Activated T-cell treated with anti-CD3 and anti-CD28 coated beads for 24 hours (primary cell): ENCODE measurements at regions not wholly inside any gene's neighbourhood (a gene's known extent, or its start where the extent isn't known, plus 50 kb on each side); places are given as distances from the start of the nearest gene placed in this dataset.
"Not testable (repeated sequence)": the region's sequence is repeated elsewhere in the genome, so short reads cannot be mapped to it uniquely, and the experiment has no call there.

Experiments
- DNase-seq: peaks from one replicate; pipeline ENCODE4 v3.0.0-alpha.2; 2020; ENCODE audit warnings: low read depth

DNA sequence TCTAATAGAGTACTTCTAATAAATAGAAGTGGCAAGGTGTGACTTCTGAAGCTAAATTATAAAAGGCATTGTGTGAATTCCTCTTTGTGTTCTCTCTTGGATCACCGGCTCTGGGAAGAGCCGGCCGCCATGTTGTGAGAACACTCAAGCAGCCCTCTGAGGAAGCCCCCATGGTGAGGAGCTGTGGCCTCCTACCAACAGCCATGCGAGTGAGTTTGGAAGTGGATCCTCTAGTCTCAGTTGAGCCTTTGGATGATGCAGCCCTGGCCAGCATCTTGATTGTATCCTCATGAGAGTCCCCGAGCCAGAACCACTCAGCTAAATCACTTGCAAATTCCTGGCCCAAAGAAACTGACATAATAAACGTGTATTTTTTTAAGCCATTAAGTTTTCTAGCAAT lies 94.5 kb upstream of the CARD11 start:
- DNase-seq, result no peak

DNA sequence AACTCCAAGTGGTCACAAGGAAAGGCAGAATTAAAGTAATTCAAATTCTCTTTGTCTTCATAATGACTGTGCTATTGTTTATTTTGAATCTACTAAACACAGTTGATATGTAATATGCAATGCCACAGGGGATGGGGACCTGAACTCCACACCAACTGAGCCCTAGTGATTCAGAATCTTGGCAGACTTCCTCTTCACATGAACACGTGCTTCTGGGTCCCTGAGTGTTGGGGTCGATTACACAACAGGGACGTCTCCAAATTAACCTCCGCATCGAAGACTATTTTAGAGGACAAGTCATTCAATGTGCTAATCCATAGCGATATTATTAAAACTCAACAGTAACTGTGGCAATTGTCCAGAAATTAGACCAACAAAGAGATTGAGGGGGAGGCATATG lies 95.3 kb upstream of the CARD11 start:
- no peak for DNase-seq

DNA sequence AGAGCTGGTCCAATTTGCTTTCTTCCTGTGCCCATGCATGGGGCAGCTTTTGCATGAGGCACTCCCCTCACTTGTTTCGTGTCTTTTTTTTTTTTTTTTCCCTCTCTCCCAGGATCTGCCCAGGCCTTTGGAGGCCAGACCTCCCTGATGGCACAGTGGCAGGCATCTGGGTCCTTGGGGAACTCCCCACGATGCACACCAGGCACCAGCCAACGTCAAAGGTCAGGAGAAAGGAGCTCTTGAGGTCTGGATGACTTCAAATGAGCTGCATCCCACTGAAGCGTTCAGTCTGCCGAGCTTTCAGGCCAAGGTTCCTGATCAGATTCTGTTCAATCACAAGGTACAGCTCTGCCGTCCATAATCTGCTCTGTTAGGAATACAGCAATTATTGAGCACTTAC lies 97.2 kb upstream of the CARD11 start:
- DNase-seq, result no peak

DNA sequence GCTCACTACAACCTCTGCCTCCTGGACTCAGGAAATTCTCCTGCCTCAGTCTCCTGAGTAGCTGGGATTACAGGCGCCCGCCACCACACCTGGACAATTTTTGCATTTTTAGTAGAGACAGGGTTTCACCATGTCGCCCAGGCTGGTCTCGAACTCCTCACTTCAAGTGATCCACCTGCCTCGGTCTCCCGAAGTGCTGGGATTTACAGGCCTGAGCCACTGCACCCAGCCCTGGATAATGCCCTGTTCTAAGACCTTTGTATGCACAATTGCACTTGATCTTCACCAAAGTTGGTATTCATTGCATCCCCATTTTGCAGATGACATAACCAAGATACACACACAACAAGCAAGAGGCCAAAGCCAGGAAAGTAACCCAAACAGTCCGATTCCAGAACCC lies 97.7 kb upstream of the CARD11 start:
- DNase-seq, result no peak

DNA sequence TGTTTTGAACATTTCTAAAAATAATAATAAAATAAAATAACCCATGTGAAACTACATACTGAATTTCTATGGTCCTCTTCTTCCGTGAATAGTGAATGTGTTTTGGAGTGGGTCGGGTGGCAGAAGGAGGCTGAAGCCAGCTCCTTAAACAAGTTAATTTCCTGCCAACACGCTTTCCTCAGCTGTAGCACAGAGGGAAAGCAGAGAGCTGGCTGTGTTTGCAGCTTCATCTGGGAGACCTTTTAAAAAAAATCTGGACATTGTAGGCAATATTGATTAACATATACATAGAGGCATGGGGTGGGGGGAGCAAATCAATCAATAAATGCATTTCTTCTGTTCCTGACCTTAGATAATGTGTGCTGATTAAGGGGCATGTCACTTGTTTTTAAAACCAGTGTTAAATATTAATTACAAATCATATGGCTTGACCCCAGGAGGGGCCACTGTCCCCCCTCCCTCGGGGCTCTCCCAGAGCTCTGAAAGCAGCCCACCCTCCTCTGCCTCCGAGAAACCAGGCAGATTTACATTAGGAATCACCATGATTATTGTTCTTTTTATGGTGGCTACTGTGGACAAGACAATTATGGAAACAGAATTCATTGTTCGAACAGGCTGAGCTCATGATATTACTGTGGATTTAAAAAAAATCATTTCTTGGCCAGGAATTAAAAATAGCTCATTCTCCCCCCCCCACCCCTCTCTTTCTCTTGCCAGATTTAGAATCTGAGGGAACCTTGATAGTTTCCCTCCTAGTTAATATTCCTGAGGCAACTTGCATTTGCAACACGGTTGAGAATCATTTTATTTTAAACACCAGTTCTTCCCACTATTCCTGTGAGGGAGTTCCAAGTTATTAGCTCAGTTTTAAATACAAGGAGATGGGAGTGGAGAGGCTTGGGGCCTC lies 100.5 kb upstream of the CARD11 start:
- no peak for DNase-seq

DNA sequence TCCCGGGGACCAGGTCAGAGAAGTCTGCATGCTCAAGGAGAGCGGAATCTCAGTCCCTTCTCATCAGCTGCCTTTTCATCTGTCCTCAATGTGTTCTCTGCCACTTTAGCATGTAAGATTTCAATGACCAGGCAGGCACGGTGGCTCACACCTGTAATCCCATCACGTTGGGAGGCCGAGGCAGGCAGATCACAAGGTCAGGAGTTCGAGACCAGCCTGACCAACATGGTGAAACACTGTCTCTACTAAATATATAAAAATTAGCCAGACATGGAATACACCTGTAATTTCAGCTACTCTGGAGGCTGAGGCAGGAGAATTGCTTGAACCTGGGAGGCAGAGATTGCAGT lies 101.1 kb upstream of the CARD11 start:
- not testable (repeated sequence) for DNase-seq

DNA sequence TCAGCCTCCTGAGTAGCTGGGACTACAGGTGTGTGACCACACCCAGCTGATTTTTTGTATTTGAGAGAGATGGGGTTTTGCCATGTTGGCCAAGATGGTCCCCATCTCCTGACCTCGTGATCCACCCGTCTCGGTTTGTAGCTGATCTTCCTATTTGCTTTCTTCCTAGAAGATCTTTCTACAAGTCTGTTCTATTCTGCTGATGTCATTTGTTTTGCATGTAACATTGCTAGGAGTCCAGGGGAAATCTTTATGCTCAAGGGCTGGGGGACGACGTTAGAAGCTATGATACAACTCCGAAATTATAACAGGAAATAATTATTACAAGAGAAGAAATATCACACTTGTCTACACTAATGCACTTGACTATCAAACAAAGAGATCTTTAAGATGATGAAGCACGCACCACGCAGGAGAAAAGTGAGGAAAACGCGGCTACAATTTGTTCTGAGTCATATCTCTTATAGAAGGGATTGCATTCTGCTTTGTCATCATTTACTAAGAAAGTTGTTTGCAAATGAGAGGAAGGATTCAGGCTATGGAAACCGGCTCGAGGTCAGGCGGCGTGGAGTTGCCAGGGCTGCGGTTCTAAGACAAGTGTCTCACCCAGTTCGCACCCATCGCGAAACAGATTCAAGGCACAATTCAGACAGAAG lies 103.0 kb upstream of the CARD11 start:
- no peak for DNase-seq

DNA sequence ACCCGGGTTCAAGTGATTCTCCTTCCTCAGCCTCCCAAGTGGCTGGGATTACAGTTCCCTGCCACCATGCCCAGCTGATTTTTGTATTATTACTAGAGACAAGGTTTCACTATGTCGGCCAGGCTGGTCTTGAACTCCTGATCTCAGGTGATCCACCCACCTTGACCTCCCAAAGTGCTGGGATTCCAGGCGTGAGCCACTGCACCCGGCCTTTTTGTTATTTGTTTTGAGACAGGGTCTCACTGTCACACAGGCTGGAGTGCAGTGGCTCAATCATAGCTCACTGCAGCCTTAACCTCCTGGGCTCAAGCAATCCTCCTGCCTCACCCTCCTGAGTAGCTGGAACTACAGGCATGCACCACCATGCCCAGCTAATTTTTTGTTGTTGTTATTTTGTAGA lies 104.8 kb upstream of the CARD11 start:
- not testable (repeated sequence) for DNase-seq

DNA sequence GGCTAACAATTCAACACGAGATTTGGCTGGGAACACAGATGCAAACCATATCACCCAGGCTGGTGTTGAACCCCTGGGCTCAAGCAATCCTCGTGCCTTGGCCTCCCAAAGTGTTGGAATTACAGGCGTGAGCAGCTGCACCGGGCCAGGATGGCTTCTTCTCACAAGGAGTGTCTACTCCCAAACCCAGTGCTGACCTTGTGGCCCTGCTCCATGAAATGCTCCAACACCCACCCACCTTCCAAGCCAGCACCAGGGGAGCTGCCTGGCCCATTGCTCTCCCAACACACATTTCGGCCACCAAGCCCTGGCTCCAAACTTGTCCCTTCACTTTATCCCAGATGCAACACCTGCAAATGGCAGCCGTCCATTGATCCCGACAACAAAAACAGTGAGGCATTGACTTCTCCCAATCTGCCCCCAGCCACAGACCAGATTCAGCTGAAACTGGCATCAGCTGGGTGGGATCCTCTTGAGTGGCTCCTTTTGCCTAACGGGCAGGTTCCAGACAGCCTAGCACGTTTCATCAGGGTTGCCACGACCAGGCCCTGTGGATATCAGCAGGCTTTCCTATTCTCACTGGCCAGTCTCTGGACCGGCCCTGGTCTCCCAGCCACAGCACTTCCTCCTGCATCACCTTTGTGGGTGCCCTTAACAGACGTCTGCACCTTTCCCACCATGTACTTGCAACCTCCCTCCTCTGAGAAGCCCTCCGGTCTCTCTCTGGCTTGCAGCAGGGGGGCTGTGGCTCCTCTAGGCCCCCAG lies 105.7 kb upstream of the CARD11 start:
- DNase-seq, result no peak

DNA sequence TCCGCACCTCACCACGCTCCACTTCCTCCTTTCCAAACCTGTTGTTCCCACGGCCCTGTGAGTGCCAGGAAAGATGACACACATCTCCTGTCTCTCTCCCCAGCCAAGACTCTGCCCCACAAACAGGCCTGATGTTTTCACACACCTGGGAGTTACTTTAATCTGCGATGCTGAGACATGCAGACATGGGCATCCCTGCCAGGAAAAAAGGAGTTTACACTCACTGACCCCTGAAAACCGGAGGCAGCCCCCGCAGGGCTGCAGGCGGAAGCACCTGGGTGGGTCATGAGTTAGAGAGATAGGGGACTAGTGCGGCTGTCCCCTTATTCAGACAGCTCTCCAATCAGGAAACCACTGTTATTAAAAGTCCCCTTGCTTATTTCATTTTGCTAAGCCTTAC lies 106.4 kb upstream of the CARD11 start:
- no peak for DNase-seq

DNA sequence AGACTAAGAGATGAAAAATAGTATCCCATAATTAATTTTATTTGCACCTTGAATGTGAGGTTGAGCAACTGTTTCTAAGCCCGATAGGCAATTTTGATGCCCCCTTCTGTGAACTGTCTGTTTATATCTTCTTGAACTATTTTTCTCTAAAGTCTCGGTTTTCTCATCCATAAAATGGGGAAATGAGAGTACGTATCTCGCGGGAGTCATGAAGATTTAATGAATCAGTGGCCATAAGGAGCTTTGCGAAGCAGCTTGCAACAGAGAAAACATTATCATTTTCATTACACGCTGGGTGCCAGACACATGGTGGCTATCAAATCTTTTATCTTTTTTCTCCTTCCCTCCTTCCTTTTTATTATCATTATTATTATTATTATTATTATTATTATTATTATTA lies 108.1 kb upstream of the CARD11 start:
- no peak for DNase-seq

DNA sequence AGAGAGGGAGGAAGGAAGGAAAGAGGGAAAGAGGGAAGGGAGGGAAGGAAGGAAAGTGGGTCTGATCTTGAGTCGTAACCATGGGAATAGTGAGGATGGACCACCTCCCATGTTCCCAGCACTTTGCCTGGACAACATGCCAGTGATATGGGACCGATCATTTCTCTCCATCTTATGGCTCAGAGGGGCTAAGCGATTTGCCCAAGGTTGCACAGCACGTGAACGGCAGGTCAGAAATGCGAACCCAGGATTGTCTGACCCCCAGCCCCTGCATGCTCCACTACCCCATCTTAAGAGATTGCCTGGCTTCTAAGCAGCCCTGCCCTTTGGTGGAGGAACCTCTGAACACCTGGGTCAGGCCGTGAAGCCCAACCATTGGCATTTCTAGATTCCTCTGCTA lies 109.0 kb upstream of the CARD11 start:
- no peak for DNase-seq

DNA sequence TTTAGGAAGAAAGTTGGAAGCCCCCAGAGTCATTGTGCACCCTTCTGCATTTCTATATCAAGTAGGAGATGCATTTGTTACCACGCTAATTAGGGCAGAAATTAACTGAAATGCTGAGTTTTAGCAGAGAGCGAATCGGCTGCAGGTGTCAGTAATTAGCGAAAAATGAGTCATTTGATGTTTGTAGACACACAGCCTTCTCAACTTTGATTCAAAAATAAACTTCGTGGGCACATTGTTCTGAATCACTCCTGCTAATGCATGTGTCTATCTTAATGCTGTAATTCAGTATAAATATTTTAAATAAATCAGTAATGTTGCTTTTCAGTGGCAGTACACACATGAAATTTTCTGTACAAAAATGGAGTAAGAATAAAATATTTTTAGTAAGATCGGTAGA lies 109.5 kb upstream of the CARD11 start:
- DNase-seq, result no peak

DNA sequence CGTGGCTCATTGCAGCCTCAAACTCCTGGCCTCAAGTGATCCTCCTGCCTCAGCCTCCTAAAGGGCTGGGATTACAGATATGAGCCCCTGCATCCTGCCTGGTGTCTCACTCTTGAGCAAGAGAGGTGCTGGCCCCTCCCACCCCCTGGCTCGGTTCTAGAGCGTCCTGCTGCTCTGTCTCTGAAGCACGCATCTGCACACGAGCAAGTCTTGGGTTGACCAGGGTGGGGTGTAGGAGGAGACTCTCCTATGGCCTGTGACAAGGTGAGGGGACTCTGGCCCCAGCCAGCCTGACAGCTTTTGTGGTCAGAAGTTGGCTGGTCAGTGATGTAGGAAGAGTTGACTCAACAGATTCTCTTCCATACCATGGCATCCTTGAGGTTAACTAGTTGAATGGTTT lies 110.7 kb upstream of the CARD11 start:
- DNase-seq, result no peak

DNA sequence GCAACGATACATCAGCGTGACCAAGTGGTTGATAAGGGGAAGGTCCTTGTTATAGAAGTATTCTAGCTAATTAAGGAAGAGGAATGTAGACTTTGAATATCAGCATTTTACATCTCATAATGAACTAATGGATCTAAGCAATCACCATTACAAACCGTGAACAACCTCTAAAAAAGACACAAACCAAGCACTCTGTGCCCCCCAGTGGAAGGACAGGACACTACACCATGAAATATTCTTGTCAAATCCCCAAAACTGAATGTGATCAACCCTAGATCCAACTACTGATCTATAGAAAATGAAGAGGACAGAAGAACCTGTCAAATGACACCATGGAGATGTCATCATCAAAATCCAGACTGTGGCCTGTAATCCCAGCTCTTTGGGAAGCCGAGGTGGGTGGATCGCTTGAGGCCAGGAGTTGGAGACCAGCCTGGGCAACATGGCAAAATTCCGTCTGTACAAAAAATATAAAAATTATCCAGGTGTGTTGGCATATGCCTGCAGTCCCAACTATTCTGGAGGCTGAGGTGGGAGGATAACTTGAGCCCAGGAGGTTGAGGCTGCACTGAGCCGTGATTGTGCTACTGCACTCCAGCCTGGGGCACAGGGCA lies 111.3 kb upstream of the CARD11 start:
- peak; percentile 47 for DNase-seq

DNA sequence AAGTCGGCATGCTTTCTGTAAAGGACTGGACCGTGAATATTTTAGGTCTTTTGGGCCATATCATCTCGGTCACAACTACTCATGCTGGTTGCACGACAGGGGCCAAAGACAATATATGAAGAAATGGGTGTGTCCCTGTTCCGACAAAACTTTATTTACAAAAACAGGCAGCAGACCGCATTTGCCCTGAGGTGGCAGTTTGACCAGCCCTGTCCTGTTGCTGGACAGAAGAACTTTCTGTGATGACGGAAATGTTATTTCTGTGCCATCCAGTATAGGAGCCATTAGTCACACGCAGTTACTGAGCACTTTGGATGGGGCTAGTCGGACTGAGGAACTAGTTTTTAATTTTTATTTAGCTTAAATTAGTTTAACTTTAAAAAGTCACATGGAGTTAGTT lies 112.8 kb upstream of the CARD11 start:
- no peak for DNase-seq

DNA sequence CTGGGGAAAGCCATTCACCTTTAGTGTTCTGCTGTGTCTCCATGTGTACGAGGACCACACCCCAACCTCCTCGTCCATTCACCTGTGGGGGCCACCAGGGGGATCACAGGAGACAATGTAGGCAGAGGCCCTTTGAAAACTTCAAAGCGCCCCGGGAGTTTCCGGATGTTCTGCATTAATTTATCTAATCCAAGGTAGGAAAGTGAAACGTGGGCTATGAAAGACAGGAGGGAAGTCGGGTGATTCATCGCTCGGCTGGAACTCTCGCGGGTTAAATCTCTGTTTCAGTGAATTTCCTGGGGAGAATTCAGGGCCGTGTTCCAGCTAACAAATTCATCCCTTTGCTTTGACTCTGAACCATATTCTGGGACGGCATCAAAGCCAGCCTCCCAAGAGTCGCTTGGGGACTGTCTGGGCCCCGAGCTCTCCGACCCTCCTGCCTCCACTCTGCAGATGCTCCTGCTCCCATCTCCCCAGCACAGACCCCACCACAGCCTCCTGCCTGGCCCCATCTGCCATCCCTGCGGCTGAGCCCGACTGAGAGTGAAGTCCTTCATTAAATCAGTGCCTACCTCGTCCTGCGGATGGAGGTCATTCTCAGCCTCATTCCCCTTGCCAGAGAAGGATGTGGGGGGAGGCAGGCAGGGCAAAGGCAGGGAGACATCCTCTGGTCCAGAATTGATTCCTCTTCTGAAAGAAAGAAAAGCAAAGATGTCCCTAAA lies 114.1 kb upstream of the CARD11 start:
- DNase-seq, result no peak

DNA sequence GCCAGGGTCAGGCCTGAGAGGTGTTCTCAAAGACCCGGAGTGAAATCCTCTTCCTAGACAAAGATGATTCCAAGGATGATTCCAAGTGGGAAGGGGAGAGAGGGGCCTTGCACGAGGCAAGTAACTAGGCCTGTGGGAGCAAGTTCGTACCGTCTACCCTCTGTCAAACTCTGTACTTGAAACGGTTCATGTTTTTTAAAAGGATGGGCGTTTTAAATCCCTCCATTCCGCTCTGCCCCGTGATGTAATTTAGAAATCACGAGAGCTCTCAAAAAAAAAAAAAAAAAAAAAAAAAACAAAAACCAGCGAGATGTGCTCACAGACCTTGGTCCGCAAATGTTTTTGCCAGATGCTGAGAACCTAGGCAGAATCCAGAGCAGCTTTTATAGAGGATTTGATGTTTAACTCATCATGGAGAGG lies 114.7 kb upstream of the CARD11 start:
- no peak for DNase-seq

DNA sequence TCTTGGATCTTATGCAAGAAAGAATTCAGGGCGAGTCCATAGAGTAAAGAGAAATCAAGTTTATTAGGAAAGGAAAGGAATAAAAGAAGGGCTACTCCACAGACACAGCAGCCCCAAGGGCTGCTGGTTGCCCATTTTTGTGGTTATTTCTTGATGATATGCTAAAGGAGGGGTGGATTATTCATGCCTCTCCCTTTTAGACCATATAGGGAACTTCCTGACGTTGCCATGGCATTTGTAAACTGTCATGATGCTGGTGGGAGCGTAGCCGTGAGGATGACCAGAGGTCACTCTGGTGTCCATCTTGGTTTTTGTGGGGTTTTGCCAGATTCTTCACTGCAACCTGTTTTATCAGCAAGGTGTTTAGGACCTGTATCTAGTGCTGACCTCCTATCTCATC lies 115.4 kb upstream of the CARD11 start:
- DNase-seq, result no peak

DNA sequence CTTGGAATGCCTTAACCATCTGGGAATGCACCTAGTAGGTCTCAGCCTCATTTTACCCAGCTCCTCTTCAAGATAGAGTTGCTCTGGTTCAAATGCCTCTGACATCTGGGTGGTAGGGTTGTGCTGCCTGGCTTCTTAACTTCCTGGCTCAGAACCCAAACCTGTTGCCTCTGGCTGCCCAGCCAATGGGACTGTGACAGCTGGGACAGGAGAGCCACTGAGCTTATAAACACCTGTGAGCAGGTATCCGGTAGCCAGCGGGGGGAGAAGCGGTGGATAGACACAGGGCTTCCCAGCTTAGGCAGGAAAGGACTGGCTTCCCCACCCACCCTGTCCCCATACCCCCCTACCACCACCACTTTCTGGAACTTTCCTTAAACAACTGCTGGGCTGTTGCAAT lies 115.8 kb upstream of the CARD11 start:
- DNase-seq, result no peak

DNA sequence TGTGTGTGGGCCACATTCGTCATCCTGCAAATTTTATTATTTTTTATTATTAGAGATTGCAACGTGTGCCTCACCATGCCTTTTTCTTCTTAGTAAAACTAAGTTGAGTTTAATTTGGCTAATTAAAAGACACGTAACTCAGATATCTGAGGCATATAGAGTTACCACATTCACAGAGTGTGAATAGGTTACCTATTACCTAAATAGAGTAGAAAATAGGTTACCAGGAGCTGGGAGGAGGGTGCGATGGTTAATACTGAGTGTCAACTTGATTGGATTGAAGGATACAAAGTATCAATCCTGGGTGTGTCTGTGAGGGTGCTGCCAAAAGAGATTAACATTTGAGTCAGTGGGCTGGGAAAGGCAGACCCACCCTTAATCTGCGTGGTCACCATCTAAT lies 116.3 kb upstream of the CARD11 start:
- not testable (repeated sequence) for DNase-seq

DNA sequence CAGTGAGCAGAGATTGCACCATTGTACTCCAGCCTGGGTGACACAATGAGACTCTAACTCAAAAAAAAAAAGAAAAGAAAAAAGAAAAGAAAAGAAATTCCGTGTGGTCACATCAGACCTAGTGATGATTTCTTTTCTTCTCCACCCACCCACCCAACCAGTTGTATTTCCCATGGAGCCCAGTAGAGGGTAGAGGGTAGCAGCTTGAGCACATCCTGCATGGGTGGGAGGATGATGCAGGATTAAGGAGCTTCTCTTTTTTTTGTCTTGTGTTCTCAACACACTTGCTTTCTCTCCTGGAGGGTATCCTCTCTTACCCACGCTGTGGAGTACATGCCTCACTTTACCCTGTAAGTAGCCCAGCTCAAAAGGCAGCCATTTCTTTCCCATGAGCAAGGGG lies 118.6 kb upstream of the CARD11 start:
- no peak for DNase-seq
